ENCODE measurements at regions not wholly inside any gene's neighbourhood (a gene's known extent, or its start where the extent isn't known, plus 50 kb on each side); places are given as distances from the start of the nearest gene placed in this dataset.

DNA sequence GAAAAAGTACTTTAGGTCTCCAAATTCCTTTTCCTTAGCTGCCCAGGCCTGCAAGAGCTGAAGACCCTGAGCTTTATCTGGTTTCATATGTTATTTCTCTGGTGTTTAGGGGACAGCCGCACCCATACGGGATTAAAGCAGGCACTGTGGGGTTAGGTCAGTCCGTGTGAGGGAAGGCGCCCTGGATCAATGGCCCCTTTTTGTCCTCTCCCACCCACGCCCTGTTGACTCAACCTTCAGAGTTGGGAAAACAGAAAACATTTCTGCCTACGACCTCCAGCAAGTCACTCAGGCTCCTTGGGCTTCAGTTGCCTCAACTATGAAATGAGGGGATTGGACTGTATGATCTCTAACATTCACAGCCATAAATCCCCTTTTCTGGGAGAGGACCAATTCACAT is 55.2 kb upstream of the BARX2 start:
- DNase-seq = peak; percentile 16
- Histone ChIP-seq H3K4me2 (ENCODE audit: unreplicated experiment) (no peak overlapping the region), H3K9me2 (ENCODE audit: insufficient read depth) (no peaks in the 10 kb centered on the region), H3K4me3 (no peak overlapping the region), H4K20me1 (ENCODE audit: insufficient read depth) (no peaks in the 10 kb centered on the region), H3K36me3 (ENCODE audit: low read depth) (no peaks in the 10 kb centered on the region), H3K79me2 (ENCODE audit: insufficient read depth) (no peaks in the 10 kb centered on the region), H3K27me3 (replicated peaks; ENCODE audit: insufficient read depth) (0 out of 2 replicates have a peak, but pooled peaks cover 4% of the 10 kb centered on the region), H3K27ac (no peak overlapping the region), H3K9ac (no peak overlapping the region), H3F3A (ENCODE audit: insufficient read depth) (no peaks in the 10 kb centered on the region), H3K4me1 (ENCODE audit: insufficient read depth) (peaks cover 10% of the 10 kb centered on the region), H2AFZ (no peak overlapping the region), H3K9me3 (ENCODE audit: low read depth) (no peaks in the 10 kb centered on the region)
- TF ChIP-seq EZH2 (IDR thresholded peaks at IDR 0.05; ENCODE audit: insufficient read depth, poor library complexity, severe bottlenecking) (no peak), EZH2phosphoT487 (IDR thresholded peaks at IDR 0.05; ENCODE audit: insufficient read depth, low read depth) (no peak)
- in situ Hi-C loops (cut with MboI) = loop anchor here (10.0 kb wide), 1 partner anchor 206 kb away; no protein-coding TSS in a partner anchor
- 72 to 73% methylated on average over 6 of the region's 6 CpGs for WGBS, 2 experiments (ENCODE audit: low coverage in 1 of 2, low lambda C conversion rate in 2 of 2, missing lambda C conversion rate in 2 of 2)

DNA sequence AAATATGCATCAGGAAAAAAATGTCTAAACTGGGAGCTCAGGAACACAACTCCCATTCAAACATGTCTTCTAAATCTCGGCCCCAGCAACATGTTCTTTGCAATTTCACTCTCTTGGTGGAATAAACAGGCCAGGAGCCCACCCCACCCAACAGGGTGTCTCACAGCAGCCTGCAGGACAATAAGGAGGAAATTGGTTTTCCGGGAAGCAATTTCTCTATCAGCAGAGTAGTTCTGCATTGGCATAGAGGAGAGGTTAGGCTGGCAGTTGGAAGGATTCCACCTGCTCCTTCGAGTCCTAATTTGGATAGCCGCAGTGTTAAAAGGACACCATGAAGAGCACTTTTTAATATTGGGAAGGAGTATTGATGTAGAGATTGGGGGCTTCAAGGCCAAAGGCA is 55.9 kb upstream of the BARX2 start:
- Histone ChIP-seq H3K9ac (no peak overlapping the region), H3K79me2 (ENCODE audit: insufficient read depth) (no peaks in the 10 kb centered on the region), H3K4me2 (ENCODE audit: unreplicated experiment) (no peak overlapping the region), H3K4me3 (no peak overlapping the region), H3F3A (ENCODE audit: insufficient read depth) (no peaks in the 10 kb centered on the region), H3K27ac (no peak overlapping the region), H2AFZ (no peak overlapping the region), H3K9me2 (ENCODE audit: insufficient read depth) (no peaks in the 10 kb centered on the region), H4K20me1 (ENCODE audit: insufficient read depth) (no peaks in the 10 kb centered on the region), H3K4me1 (ENCODE audit: insufficient read depth) (peaks cover 8% of the 10 kb centered on the region), H3K9me3 (ENCODE audit: low read depth) (no peaks in the 10 kb centered on the region), H3K27me3 (replicated peaks; ENCODE audit: insufficient read depth) (0 out of 2 replicates have a peak, but pooled peaks cover 4% of the 10 kb centered on the region), H3K36me3 (ENCODE audit: low read depth) (no peaks in the 10 kb centered on the region)
- TF ChIP-seq EZH2 (IDR thresholded peaks at IDR 0.05; ENCODE audit: insufficient read depth, poor library complexity, severe bottlenecking) (no peak), EZH2phosphoT487 (IDR thresholded peaks at IDR 0.05; ENCODE audit: insufficient read depth, low read depth) (no peak)
- WGBS, 2 experiments (ENCODE audit: low coverage in 1 of 2, low lambda C conversion rate in 2 of 2, missing lambda C conversion rate in 2 of 2) = 79 to 81% methylated on average over 4 of the region's 4 CpGs
- in situ Hi-C loops (cut with MboI) = loop anchor here (10.0 kb wide), 1 partner anchor 205 kb away; no protein-coding TSS in a partner anchor
- no peak for DNase-seq

DNA sequence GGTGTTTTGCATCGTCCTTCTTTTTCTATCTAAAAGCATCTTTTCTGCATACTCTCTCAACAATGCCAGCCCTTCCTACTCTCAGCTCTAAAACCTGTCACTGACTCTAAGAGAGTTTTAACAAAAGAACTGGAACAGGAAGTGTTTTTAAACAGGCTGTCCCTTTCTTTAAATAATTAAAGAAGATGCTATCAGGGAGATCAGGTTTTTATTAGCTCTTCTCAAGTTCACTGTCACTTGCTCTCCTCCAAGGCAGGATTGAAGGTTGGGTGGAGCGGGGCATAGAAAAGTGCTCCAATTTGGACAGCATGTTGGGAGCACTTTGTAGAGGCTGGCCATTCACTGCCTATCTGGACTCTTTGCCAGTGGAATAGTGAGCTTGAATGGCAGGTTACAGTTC is 56.4 kb upstream of the BARX2 start:
- no peak overlapping the region for H3K4me3 ChIP-seq
- DNase-seq = no peak
- H3K27ac ChIP-seq = no peak overlapping the region
- peaks cover 2% of the 10 kb centered on the region; the same call in 1 of the 2 replicates for H3K4me1 ChIP-seq (ENCODE audit: insufficient read depth)
- WGBS, 2 experiments (ENCODE audit: low coverage in 1 of 2, low lambda C conversion rate in 2 of 2, missing lambda C conversion rate in 2 of 2) = 59 to 62% methylated on average over 2 of the region's 2 CpGs
- H3K79me2 ChIP-seq (ENCODE audit: insufficient read depth) = no peaks in the 10 kb centered on the region
- no peaks in the 10 kb centered on the region for H4K20me1 ChIP-seq (ENCODE audit: insufficient read depth)
- in situ Hi-C loops (cut with MboI) = no loop called here
- TF ChIP-seq EZH2 (IDR thresholded peaks at IDR 0.05; ENCODE audit: insufficient read depth, poor library complexity, severe bottlenecking) = no peak
- TF ChIP-seq EZH2phosphoT487 (IDR thresholded peaks at IDR 0.05; ENCODE audit: insufficient read depth, low read depth) = no peak
- H2AFZ ChIP-seq = no peak overlapping the region
- no peaks in the 10 kb centered on the region for H3K36me3 ChIP-seq (ENCODE audit: low read depth)
- H3K27me3 ChIP-seq (replicated peaks; ENCODE audit: insufficient read depth) = 0 out of 2 replicates have a peak, but pooled peaks cover 4% of the 10 kb centered on the region
- H3K9me2 ChIP-seq (ENCODE audit: insufficient read depth) = no peaks in the 10 kb centered on the region
- no peaks in the 10 kb centered on the region for H3F3A ChIP-seq (ENCODE audit: insufficient read depth)
- no peak overlapping the region for H3K4me2 ChIP-seq (ENCODE audit: unreplicated experiment)
- H3K9me3 ChIP-seq (ENCODE audit: low read depth) = no peaks in the 10 kb centered on the region
- H3K9ac ChIP-seq = no peak overlapping the region

DNA sequence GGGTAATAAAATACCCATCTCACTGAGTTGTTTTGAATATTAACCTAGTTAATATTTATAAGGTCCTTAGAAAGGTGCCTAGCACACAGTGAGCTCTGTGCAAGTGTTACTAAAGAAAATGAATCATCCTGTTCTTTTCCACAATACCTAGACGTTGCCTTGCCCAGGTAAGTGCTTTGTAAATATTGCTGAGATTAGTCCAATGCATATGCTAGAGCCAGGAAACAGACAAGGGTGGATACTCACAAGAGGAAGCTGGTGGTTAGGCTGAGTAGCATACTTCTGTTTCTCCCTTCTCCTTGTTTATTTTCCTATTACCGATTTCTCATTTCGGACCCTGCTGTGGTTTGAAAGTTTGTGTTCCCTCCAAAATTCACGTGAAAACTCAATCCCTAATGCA is 58.1 kb upstream of the BARX2 start:
- in situ Hi-C loops (cut with MboI) = no loop called here
- no peak overlapping the region for H3K9ac ChIP-seq
- TF ChIP-seq EZH2 (IDR thresholded peaks at IDR 0.05; ENCODE audit: insufficient read depth, poor library complexity, severe bottlenecking) = no peak
- no peak for TF ChIP-seq EZH2phosphoT487 (IDR thresholded peaks at IDR 0.05; ENCODE audit: insufficient read depth, low read depth)
- no peaks in the 10 kb centered on the region for H3K36me3 ChIP-seq (ENCODE audit: low read depth)
- H3F3A ChIP-seq (ENCODE audit: insufficient read depth) = no peaks in the 10 kb centered on the region; the same call in 1 of the 2 replicates
- H3K4me3 ChIP-seq = no peak overlapping the region
- no peaks in the 10 kb centered on the region for H3K9me3 ChIP-seq (ENCODE audit: low read depth)
- H3K27me3 ChIP-seq (replicated peaks; ENCODE audit: insufficient read depth) = peaks cover 4% of the 10 kb centered on the region; the same call in 1 of the 2 replicates
- no peaks in the 10 kb centered on the region; the same call in 1 of the 2 replicates for H3K4me1 ChIP-seq (ENCODE audit: insufficient read depth)
- no peaks in the 10 kb centered on the region for H3K9me2 ChIP-seq (ENCODE audit: insufficient read depth)
- H4K20me1 ChIP-seq (ENCODE audit: insufficient read depth) = no peaks in the 10 kb centered on the region
- DNase-seq = no peak
- no peak overlapping the region for H3K4me2 ChIP-seq (ENCODE audit: unreplicated experiment)
- no peak overlapping the region for H2AFZ ChIP-seq
- H3K27ac ChIP-seq = no peak overlapping the region
- no peaks in the 10 kb centered on the region for H3K79me2 ChIP-seq (ENCODE audit: insufficient read depth)
- 50 to 55% methylated on average over 4 of the region's 4 CpGs for WGBS, 2 experiments (ENCODE audit: low coverage in 1 of 2, low lambda C conversion rate in 2 of 2, missing lambda C conversion rate in 2 of 2)
